ENCODE measurements at regions not wholly inside any gene's neighbourhood (a gene's known extent, or its start where the extent isn't known, plus 50 kb on each side); places are given as distances from the start of the nearest gene placed in this dataset.
A peak's percentile ranks its signal among the peaks of the same experiment; 100 is the strongest.

DNA sequence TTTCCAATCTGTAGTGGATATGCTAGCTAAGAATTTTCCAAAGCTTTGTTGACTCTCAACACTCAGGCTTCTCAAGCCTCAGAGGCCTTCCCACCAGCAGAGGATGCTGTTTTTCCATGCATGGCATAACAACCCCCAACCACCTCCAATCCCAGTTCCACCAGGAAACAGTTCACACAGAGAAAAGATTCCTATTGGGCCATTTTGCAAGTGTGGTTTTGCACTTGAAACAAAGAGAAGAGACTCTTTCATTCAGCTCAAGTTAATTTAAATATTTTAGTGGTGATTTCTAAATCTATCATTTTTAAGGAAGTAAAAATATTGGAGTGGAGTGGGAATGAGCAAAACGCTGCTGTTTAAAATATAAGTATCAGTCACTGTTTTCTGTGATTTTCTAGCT lies 105.6 kb upstream of the COL1A2 start:
- peak; percentile 100 for TF ChIP-seq CTCF (IDR thresholded peaks at IDR 0.05; ENCODE audit: insufficient read depth, low read depth, low read length)
- no peak for TF ChIP-seq EZH2 (IDR thresholded peaks at IDR 0.05; ENCODE audit: insufficient read depth, low read length)

Measured in astrocyte (in vitro differentiated cells and primary cell).